Activated CD4-positive, CD25-positive, alpha-beta regulatory T cell (primary cell): ENCODE measurements at regions not wholly inside any gene's neighbourhood (a gene's known extent, or its start where the extent isn't known, plus 50 kb on each side); places are given as distances from the start of the nearest gene placed in this dataset.
"Not testable (repeated sequence)": the region's sequence is repeated elsewhere in the genome, so short reads cannot be mapped to it uniquely, and the experiment has no call there.

Source experiments
- DNase-seq, 4 experiments: peaks; one replicate each; lab custom pipeline; 2025; lab: John Stamatoyannopoulos, UW

DNA sequence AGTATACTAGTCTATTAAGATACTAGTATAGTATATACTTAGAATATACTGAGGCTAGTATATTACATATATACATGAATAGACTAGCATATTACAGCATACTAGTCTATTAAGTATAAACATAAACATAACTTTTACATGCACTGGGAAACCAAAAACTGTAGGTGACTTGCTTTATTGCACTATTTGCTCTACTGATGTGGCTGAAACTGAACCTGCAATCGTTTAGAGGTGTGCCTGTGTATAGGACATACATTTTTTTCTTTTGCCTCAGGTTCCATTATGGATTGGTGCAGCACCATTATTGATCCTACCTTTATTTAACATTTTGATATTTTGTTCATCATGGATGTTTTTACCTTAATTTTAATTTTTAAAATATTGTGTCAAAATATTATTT is 143.2 kb upstream of the RGS6 start:
- DNase-seq, result no peak

GRCh38 chr14:71799841-71800240 is 132.4 kb upstream of the RGS6 start:
- DNase-seq, result no peak

DNA sequence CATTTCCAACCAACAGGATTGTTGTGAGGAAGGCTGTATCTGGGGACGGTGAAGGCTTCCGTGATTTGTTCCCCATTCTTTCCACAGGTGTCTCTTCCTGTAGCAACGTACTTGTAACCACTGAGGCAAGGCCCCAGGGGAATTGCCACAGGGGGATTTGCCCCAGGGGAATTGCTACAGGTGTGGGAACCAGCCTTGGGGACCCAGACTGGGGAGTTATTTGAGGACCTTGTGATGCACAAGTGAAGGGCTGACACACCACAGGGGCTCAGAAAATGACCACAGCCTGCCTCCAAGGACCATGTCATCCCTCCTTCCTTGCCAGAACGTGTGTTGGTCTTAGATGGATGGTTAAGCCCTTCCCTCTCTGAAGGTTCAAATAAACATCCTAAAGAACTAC is 131.4 kb upstream of the RGS6 start:
- DNase-seq, result no peak

- no peak for DNase-seq
Observed at GRCh38 chr14:71803539-71804260, 128.5 kb upstream of the RGS6 start.

DNA sequence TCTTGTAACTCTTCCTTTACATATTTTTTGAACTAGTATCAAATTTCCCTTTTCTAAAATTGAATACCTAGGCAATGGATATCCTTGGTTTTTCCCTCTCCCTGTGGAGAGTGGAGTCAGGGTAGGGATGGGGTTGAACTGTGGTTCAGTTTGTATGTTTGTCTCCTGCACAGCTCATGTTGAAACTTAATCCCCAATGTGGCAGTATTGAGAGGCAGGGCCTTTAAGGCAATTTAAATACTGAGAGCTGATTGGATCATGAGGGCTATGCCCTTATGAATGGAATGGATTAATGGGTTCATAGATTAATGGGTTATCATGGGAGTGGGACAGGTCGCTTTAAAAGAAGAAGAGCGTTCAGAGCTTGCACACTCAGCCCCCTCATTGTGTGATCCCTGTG is 127.2 kb upstream of the RGS6 start:
- DNase-seq, result no peak

GRCh38 chr14:71807049-71807448 is 125.2 kb upstream of the RGS6 start:
- DNase-seq, result not testable (repeated sequence)

DNA sequence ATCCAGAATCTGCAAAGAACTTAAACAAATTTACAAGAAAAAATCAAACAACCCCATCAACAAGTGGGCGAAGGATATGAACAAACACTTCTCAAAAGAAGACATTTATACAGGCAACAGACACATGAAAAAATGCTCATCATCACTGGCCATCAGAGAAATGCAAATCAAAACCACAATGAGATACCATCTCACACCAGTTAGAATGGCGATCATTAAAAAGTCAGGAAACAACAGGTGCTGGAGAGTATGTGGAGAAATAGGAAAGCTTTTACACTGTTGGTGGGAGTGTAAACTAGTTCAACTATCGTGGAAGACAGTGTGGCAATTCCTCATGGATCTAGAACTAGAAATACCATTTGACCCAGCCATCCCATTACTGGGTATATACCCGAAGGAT is 121.4 kb upstream of the RGS6 start:
- DNase-seq, result not testable (repeated sequence)

GRCh38 chr14:71812693-71813092 is 119.5 kb upstream of the RGS6 start:
- DNase-seq, result no peak

DNA sequence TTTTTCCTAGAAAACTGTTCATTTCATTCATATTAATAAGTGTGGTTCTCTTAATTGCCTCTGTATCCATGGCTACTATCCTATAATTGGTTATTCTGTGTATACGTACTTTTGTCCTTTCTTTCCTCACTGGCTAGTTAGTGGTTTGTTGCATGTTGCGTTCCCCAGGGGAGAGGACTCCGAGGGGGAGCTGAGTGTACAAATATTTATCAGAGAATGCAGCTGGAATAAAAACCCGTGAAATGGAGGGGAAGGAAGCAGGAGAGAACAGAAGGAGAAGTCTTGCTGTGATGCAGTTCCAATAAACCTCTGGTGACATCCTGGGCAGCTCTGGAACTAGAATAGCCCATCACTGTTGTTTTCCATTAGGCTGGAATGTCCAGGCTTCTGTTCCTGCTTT is 117.1 kb upstream of the RGS6 start:
- no peak for DNase-seq

GRCh38 chr14:71824816-71825215 is 107.4 kb upstream of the RGS6 start:
- DNase-seq, result no peak

DNA sequence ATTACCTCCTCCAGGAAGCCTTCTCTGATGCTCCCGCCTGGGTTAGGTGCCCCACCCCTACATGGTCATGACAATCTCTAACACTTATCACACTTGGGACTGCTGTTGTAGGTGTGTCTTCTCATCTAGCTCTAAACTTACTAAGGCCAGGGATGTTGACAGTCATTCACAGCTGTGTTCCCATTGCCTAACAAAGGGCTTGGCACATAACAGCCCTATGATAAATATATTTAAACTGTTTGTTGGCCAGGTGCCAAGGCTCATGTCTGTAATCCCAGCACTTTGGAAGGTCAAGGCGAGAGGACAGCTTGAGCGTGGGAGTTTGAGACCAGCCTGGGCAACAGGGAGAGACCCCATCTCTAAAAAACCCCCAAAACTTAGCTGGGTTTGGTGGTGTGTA is 98.8 kb upstream of the RGS6 start:
- DNase-seq, result no peak

DNA sequence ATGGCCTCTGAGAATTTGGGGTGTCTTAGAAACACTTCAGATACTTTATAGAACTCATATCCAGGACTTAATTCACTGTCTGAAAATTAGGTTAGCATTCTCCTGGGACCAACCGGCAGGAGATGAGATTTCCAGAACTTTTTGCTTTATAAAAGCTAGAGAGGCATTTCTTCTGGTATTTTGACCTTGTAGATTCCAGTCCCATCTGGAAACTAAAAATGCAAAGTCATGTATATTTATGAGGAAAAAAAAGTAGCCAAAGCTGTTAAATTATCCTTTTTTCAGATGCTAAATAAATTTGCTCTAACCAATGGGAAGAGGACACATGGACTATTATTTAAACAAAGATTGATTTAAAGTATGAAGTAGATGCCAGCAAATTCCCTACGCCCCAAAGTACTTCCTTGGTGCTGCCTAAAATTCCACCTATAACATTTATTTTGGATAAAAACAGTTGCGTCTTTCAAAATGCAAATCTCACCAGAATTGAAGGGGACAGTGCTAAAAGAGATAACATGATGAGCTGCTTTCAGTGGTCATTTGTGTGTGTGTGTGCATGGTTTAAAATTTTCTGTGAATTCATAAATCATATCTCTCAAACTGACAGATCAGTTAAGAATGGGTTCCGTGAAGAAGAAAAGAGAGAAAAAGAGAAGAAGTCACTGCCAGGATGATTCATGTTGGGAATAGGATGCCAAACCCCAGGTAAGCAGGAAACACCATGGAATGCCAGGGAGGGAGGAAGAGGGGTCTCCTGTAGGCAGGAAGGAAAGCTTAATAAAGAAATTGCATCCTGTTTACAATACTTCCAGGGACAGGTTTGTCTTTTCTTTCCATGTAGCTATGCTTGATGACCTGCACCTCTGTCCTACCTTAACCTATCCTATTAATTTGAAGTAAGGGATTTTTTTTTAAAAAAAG is 97.7 kb upstream of the RGS6 start:
- no peak for DNase-seq

GRCh38 chr14:71852181-71852580 is 80.0 kb upstream of the RGS6 start:
- DNase-seq, result no peak

- peak in 2 of 4 experiments; percentile 11 to 25 for DNase-seq
Observed at GRCh38 chr14:71855399-71856036, 76.7 kb upstream of the RGS6 start.

DNA sequence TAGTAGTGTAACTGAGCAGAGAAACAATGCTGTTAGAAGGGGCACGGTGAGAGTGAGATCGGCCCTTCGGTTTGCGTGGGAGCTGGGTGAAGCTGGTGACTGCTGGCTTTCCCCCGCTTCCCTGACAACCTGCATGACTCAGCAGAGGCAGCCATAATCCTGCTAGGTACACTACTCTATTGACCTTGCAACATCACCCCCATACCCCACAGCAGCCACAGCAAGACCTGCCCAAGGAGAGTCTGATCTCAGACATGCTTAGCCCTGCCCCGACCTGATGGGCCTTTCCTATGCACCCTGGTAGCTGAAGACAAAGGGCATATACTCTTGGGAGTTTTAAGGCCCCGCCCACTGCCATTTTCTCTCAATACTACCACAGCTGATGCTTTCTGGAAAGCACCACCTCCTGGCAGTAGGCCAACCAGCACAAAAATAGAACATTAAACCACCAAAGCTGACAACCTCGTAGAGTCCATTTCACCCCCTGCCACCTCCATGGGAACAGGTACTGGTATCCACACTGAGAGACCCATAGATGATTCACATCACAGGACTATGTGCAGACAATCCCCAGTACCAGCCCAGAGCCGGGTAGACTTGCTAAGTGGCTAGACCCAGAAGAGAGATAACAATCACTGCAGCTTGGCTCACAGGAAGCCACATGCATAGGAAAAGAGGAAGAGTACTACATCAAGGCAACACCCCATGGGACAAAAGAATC is 75.9 kb upstream of the RGS6 start:
- no peak for DNase-seq

GRCh38 chr14:71863049-71863448 is 69.2 kb upstream of the RGS6 start:
- DNase-seq, result no peak

- DNase-seq, result no peak
Observed at GRCh38 chr14:71863766-71864165, 68.5 kb upstream of the RGS6 start.
